HCT116 (cell line): ENCODE measurements at regions not wholly inside any gene's neighbourhood (a gene's known extent, or its start where the extent isn't known, plus 50 kb on each side); places are given as distances from the start of the nearest gene placed in this dataset.

Experiments used
- ATAC-seq: fragments of 200-7000 bp; cut with Tn5 transposase; 2 replicates; pipeline ENCODE4 v1.9.1; 2020; ENCODE audit warnings: mild to moderate bottlenecking, moderate library complexity
- BruUV-seq: library from RNA; stranded (reverse); fragments of 400-500 nt; replicated peaks from 2 replicates; lab custom pipeline; 2021; lab: Mats Ljungman, UMichigan
- CTCF ChIA-PET: fragments of 300-600 bp; sonication (Branson Sonifier 250); formaldehyde crosslinking; loops from one replicate; lab custom pipeline; 2021; ENCODE audit warnings: antibody characterized with exemption; lab: Charles Lee
- POLR2A ChIA-PET: fragments of 300-600, 350-600 bp; sonication (Branson Sonifier 250); formaldehyde crosslinking; loops from one replicate; lab custom pipeline; 2021; ENCODE audit warnings: antibody characterized with exemption; lab: Charles Lee
- RAD21 ChIA-PET, 2 experiments: fragments of 300-600 bp; sonication (Branson Sonifier 250); formaldehyde crosslinking; loops; one replicate each; lab custom pipeline; 2023; ENCODE audit warnings: low total read pairs in 2 of 2; ENCODE audit not compliant: uncharacterized antibody in 2 of 2, unreplicated experiment in 2 of 2, low non-redundant PET in 1 of 2; lab: Charles Lee
- DNase-seq: peaks from one replicate; pipeline ENCODE4 v3.0.0-alpha.2; 2010; ENCODE audit warnings: low read depth, low spot score
- H2AFZ ChIP-seq: fragments of 200-600 bp; shearing (Covaris generic), sonication (generic); 2 replicates; pipeline ENCODE4 v1.6.1; 2017; ENCODE audit warnings: low read depth, mixed run types, mixed read lengths, antibody characterized with exemption, low read length; ENCODE audit not compliant: poor library complexity, severe bottlenecking
- H3K27ac ChIP-seq: 2 replicates; pipeline ENCODE4 v1.5.1; 2012; ENCODE audit warnings: low read depth, low read length
- H3K27me3 ChIP-seq: fragments of 200-600 bp; sonication (generic); 2 replicates; pipeline ENCODE4 v1.6.1; 2016; ENCODE audit warnings: mixed run types, low read length, mixed read lengths; ENCODE audit not compliant: insufficient read depth
- H3K36me3 ChIP-seq, 2 experiments: fragments of 200-500 bp in 1 of 2; fragments of 200-600 bp in 1 of 2; sonication (Bioruptor generic) in 1 of 2; sonication (generic) in 1 of 2; 2 replicates each; pipeline versions ENCODE4 v1.5.1 to v1.6.1; 2014 to 2016; ENCODE audit warnings: low read length in 2 of 2, inconsistent platforms in 1 of 2, mixed read lengths in 1 of 2, mixed run types in 1 of 2; ENCODE audit not compliant: insufficient read depth in 2 of 2, control insufficient read depth in 1 of 2
- H3K4me1 ChIP-seq, 2 experiments: fragments of 200-600 bp in 1 of 2; sonication (generic) in 1 of 2; 2 replicates each; pipeline versions ENCODE4 v1.5.1 to v1.6.1; 2012 to 2017; ENCODE audit warnings: low read length in 2 of 2, inconsistent platforms in 1 of 2, mild to moderate bottlenecking in 1 of 2, mixed read lengths in 1 of 2, mixed run types in 1 of 2, moderate library complexity in 1 of 2; ENCODE audit not compliant: insufficient read depth in 2 of 2, control insufficient read depth in 1 of 2
- H3K4me2 ChIP-seq: fragments of 200-600 bp; sonication (generic); 2 replicates; pipeline ENCODE4 v1.6.1; 2017; ENCODE audit warnings: mixed run types, low read length, mixed read lengths
- H3K4me3 ChIP-seq, 2 experiments: fragments of 200-600 bp in 1 of 2; sonication (generic) in 1 of 2; replicated peaks in 1 of 2; 2 replicates each; pipeline ENCODE4 v1.5.1; 2011 to 2016; ENCODE audit warnings: low read length in 2 of 2, control low read depth in 1 of 2, low read depth in 1 of 2, mild to moderate bottlenecking in 1 of 2, mixed read lengths in 1 of 2, mixed run types in 1 of 2
- H3K79me2 ChIP-seq: fragments of 200-600 bp; sonication (generic); 2 replicates; pipeline ENCODE4 v1.6.1; 2017; ENCODE audit warnings: mild to moderate bottlenecking, mixed run types, low read length, moderate library complexity, mixed read lengths; ENCODE audit not compliant: insufficient read depth
- H3K9ac ChIP-seq: fragments of 200-600 bp; sonication (generic); 2 replicates; pipeline ENCODE4 v1.6.1; 2016; ENCODE audit warnings: low read length, mixed read lengths
- H3K9me2 ChIP-seq: fragments of 200-600 bp; sonication (generic), shearing (Covaris generic); 2 replicates; pipeline ENCODE4 v1.6.1; 2017; ENCODE audit warnings: mixed run types, mild to moderate bottlenecking, moderate library complexity; ENCODE audit not compliant: insufficient read depth
- H3K9me3 ChIP-seq, 2 experiments: fragments of 200-500 bp in 1 of 2; fragments of 200-600 bp in 1 of 2; sonication (Bioruptor generic) in 1 of 2; sonication (generic) in 1 of 2; 2 replicates each; pipeline ENCODE4 v1.6.1; 2014 to 2017; ENCODE audit warnings: low read length in 2 of 2, mixed read lengths in 2 of 2, inconsistent platforms in 1 of 2, low read depth in 1 of 2, mild to moderate bottlenecking in 1 of 2, mixed run types in 1 of 2, moderate library complexity in 1 of 2; ENCODE audit not compliant: control insufficient read depth in 1 of 2, insufficient read depth in 1 of 2
- H4K20me1 ChIP-seq: fragments of 200-600 bp; sonication (generic), shearing (Covaris generic); 2 replicates; pipeline ENCODE4 v1.6.1; 2017; ENCODE audit warnings: mixed run types, mild to moderate bottlenecking, moderate library complexity; ENCODE audit not compliant: insufficient read depth
- ATF3 ChIP-seq: IDR thresholded peaks from 2 replicates; pipeline ENCODE4 v1.6.1; 2012
- CBX3 ChIP-seq: IDR thresholded peaks from 2 replicates; pipeline ENCODE4 v1.6.1; 2012; ENCODE audit warnings: low read depth
- CTCF ChIP-seq, 3 experiments: fragments of 200-600 bp in 1 of 3; sonication (generic) in 1 of 3; IDR thresholded peaks in 2 of 3; conservative IDR thresholded peaks in 1 of 3; 2 replicates each; pipeline ENCODE4 v1.5.1; 2012 to 2017; ENCODE audit warnings: low read depth in 2 of 3, low read length in 2 of 3, antibody characterized with exemption in 1 of 3, borderline replicate concordance in 1 of 3, control low read depth in 1 of 3, mild to moderate bottlenecking in 1 of 3, mixed read lengths in 1 of 3, mixed run types in 1 of 3, moderate library complexity in 1 of 3; ENCODE audit not compliant: insufficient read depth in 1 of 3
- EZH2phosphoT487 ChIP-seq: fragments of 200-600 bp; IDR thresholded peaks from 2 replicates; pipeline ENCODE4 v1.6.1; 2018; ENCODE audit warnings: antibody characterized with exemption, borderline replicate concordance
- MAX ChIP-seq: IDR thresholded peaks from 2 replicates; pipeline ENCODE4 v1.6.1; 2012
- POLR2AphosphoS5 ChIP-seq: IDR thresholded peaks from 2 replicates; pipeline ENCODE4 v1.6.1; 2011; ENCODE audit warnings: mild to moderate bottlenecking, low read depth, low read length, moderate library complexity
- REST ChIP-seq: IDR thresholded peaks from 2 replicates; pipeline ENCODE4 v1.6.1; 2012; ENCODE audit warnings: low read depth
- SP1 ChIP-seq: IDR thresholded peaks from 2 replicates; pipeline ENCODE4 v1.6.1; 2012; ENCODE audit warnings: low read depth
- ZBTB33 ChIP-seq: IDR thresholded peaks from 2 replicates; pipeline ENCODE4 v1.6.1; 2011; ENCODE audit warnings: mild to moderate bottlenecking, low read length, moderate library complexity; ENCODE audit not compliant: insufficient replicate concordance; ENCODE audit errors: extremely low read depth
- intact Hi-C: fragments of 100-400 bp; cut with micrococcal nuclease; formaldehyde crosslinking; loops from 2 replicates; pipeline ENCODE4 v1.10.0; 2022

- TF ChIP-seq REST (no peak), CBX3 (no peak)
These were observed 230.4 kb downstream of the IKZF2 start (continued) for GRCh38 chr2:212921061-212921460.

GRCh38 chr2:212919238-212919637, 232.2 kb downstream of the IKZF2 start:
- Histone ChIP-seq H3K27me3 (no peaks in the 10 kb centered on the region), H2AFZ (no peak overlapping the region), H3K4me3 (no peak overlapping the region), H4K20me1 (no peaks in the 10 kb centered on the region), H3K9ac (no peak overlapping the region), H3K9me2 (no peaks in the 10 kb centered on the region), H3K4me1 (no peaks in the 10 kb centered on the region), H3K79me2 (no peaks in the 10 kb centered on the region), H3K4me2 (no peak overlapping the region), H3K9me3 (no peaks in the 10 kb centered on the region), H3K36me3 (no peaks in the 10 kb centered on the region), H3K27ac (no peak overlapping the region)
- no TSS peak for BruUV-seq
- ATAC-seq (no peak), DNase-seq (no peak)
- ChIA-PET POLR2A (no interaction called here), CTCF (no interaction called here), RAD21 (no interaction called here)
- TF ChIP-seq ATF3 = no peak
- no peak for TF ChIP-seq EZH2phosphoT487
- TF ChIP-seq ZBTB33 = no peak
- no peak for TF ChIP-seq SP1
- no peak for TF ChIP-seq POLR2AphosphoS5
- no peak for TF ChIP-seq CTCF (IDR thresholded peaks at IDR 0.05 in 2 of 3, conservative IDR thresholded peaks at IDR 0.05 in 1 of 3; ENCODE audit: borderline replicate concordance in 1 of 3, insufficient read depth in 1 of 3, low read depth in 2 of 3, low read length in 2 of 3)
- TF ChIP-seq MAX = no peak
- intact Hi-C loops = no loop called here
